A549 (cell line): ENCODE measurements at regions not wholly inside any gene's neighbourhood (a gene's known extent, or its start where the extent isn't known, plus 50 kb on each side); places are given as distances from the start of the nearest gene placed in this dataset.

Experiments
- ATAC-seq, 2 experiments: fragments of 200-7000 bp in 1 of 2; fragments of >200 bp in 1 of 2; cut with Nextera tagmentation in 1 of 2; cut with Tn5 transposase in 1 of 2; 3 replicates each; pipeline versions ENCODE4 v1.8.0 to v1.9.1; 2018 to 2020; ENCODE audit warnings: mild to moderate bottlenecking in 1 of 2, moderate library complexity in 1 of 2
- CTCF ChIA-PET: fragments of 300-600 bp; sonication (Branson Sonifier 250); formaldehyde crosslinking; extraction: SDS; loops from one replicate; lab custom pipeline; 2021; ENCODE audit warnings: antibody characterized with exemption, inconsistent platforms; lab: Yijun Ruan, JAX
- POLR2A ChIA-PET: fragments of 350-600 bp; formaldehyde crosslinking; extraction: SDS; loops from one replicate; lab custom pipeline; 2021; ENCODE audit warnings: antibody characterized with exemption, inconsistent platforms; lab: Yijun Ruan, JAX
- DNase-seq, 2 experiments: peaks; one replicate each; pipeline versions ENCODE4 v3.0.0 to v3.0.0-alpha.2; 2011 to 2016; ENCODE audit warnings: low read depth in 1 of 2, low spot score in 1 of 2
- FAIRE-seq: peaks from 2 replicates; lab custom pipeline; 2011; peaks lifted over from hg19 to GRCh38; lab: Jason Lieb, UNC
- H3K27ac ChIP-seq, 2 experiments: fragments of >200 bp; sonication (Bioruptor Twin); formaldehyde crosslinking; 3 replicates each; pipeline ENCODE4 v1.5.1; 2016 to 2017
- H3K4me1 ChIP-seq: fragments of >200 bp; sonication (Bioruptor Twin); formaldehyde crosslinking; 3 replicates; pipeline ENCODE4 v1.6.1; 2016
- H3K4me2 ChIP-seq: fragments of >200 bp; sonication (Bioruptor Twin); formaldehyde crosslinking; 3 replicates; pipeline ENCODE4 v1.6.1; 2016
- H3K4me3 ChIP-seq: fragments of >200 bp; sonication (Bioruptor Twin); formaldehyde crosslinking; 3 replicates; pipeline ENCODE4 v1.5.1; 2016
- H3K9me3 ChIP-seq: fragments of >200 bp; sonication (Bioruptor Twin); formaldehyde crosslinking; 3 replicates; pipeline ENCODE4 v1.6.1; 2016
- CBX2 ChIP-seq: fragments of 200-600 bp; sonication (generic); IDR thresholded peaks from 2 replicates; pipeline ENCODE4 v1.6.1; 2016; ENCODE audit warnings: low read depth, mild to moderate bottlenecking, borderline replicate concordance
- CHD2 ChIP-seq: fragments of 150-350 bp; IDR thresholded peaks from 2 replicates; pipeline ENCODE4 v1.6.1; 2014; ENCODE audit warnings: low read length; ENCODE audit not compliant: partially characterized antibody
- EP300 ChIP-seq, 2 experiments: fragments of >200 bp; sonication (Bioruptor Twin); formaldehyde crosslinking; IDR thresholded peaks; 2 replicates in 1 of 2; 3 replicates in 1 of 2; pipeline ENCODE4 v1.6.1; 2016 to 2017
- KDM1A ChIP-seq: fragments of 200-600 bp; sonication (generic); IDR thresholded peaks from 2 replicates; pipeline ENCODE4 v1.6.1; 2016; ENCODE audit warnings: low read depth, mild to moderate bottlenecking
- KDM5A ChIP-seq: fragments of 200-600 bp; sonication (generic); IDR thresholded peaks from 2 replicates; pipeline ENCODE4 v1.6.1; 2016; ENCODE audit warnings: antibody characterized with exemption, mild to moderate bottlenecking
- NPAS2 ChIP-seq: fragments of 250-450 bp; sonication (Bioruptor Pico); IDR thresholded peaks from 2 replicates; pipeline ENCODE4 v1.8.0; 2022; ENCODE audit warnings: mild to moderate bottlenecking, moderate library complexity, borderline replicate concordance
- PHF8 ChIP-seq: fragments of 200-600 bp; sonication (generic); IDR thresholded peaks from 2 replicates; pipeline ENCODE4 v1.6.1; 2016; ENCODE audit warnings: low read depth, mild to moderate bottlenecking, antibody characterized with exemption, moderate library complexity, borderline replicate concordance
- RAD21 ChIP-seq, 2 experiments: fragments of >200 bp in 1 of 2; sonication (Bioruptor Twin) in 1 of 2; formaldehyde crosslinking in 1 of 2; IDR thresholded peaks in 1 of 2; conservative IDR thresholded peaks in 1 of 2; 2 replicates in 1 of 2; 3 replicates in 1 of 2; pipeline ENCODE4 v1.6.1; 2012 to 2018; ENCODE audit warnings: inconsistent platforms in 1 of 2
- SREBF2 ChIP-seq: fragments of 450-650 bp; IDR thresholded peaks from 2 replicates; pipeline ENCODE4 v1.6.1; 2014; ENCODE audit warnings: mild to moderate bottlenecking, moderate library complexity
- TP53 ChIP-seq: fragments of 250-450 bp; sonication (Bioruptor Pico); IDR thresholded peaks from 2 replicates; pipeline ENCODE4 v1.5.0; 2021; ENCODE audit warnings: mild to moderate bottlenecking, moderate library complexity
- ZNF302 ChIP-seq: fragments of 250-450 bp; sonication (Bioruptor Pico); IDR thresholded peaks from 2 replicates; pipeline ENCODE4 v1.9.0; 2021; ENCODE audit warnings: inconsistent platforms, mild to moderate bottlenecking, moderate library complexity
- WGBS: methylation state at CpG from one replicate; pipeline ENCODE4 v1.1.6; 2017; ENCODE audit errors: missing lambda C conversion rate; 5-methylcytosine and 5-hydroxymethylcytosine counted together
- TF ChIP-seq, protein P1 (sequence below): fragments of 250-450 bp; sonication (Bioruptor Pico); IDR thresholded peaks from 2 replicates; pipeline ENCODE4 v1.5.0; 2020; ENCODE audit warnings: low read depth, mild to moderate bottlenecking, moderate library complexity
- TF ChIP-seq, protein P2 (sequence below): IDR thresholded peaks from 2 replicates; pipeline ENCODE4 v1.6.1; 2012
- TF ChIP-seq, protein P3 (sequence below): fragments of 250-450 bp; sonication (Bioruptor Pico); IDR thresholded peaks from 2 replicates; pipeline ENCODE4 v1.5.0; 2021; ENCODE audit warnings: mild to moderate bottlenecking, moderate library complexity, borderline replicate concordance

GRCh38 chr5:124521461-124522230 is 224.8 kb downstream of the ZNF608 start:
- ChIA-PET CTCF (no interaction called here), POLR2A (no interaction called here)
- Histone ChIP-seq H3K9me3 (no peaks in the 10 kb centered on the region), H3K4me2 (no peak overlapping the region), H3K4me3 (no peak overlapping the region), H3K27ac (no peak overlapping the region), H3K4me1 (no peaks in the 10 kb centered on the region)
- WGBS: 85% methylated on average over 13 of the region's 34 CpGs
- ATAC-seq: no peak
- TF ChIP-seq, protein P1, sequence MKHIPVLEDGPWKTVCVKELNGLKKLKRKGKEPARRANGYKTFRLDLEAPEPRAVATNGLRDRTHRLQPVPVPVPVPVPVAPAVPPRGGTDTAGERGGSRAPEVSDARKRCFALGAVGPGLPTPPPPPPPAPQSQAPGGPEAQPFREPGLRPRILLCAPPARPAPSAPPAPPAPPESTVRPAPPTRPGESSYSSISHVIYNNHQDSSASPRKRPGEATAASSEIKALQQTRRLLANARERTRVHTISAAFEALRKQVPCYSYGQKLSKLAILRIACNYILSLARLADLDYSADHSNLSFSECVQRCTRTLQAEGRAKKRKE (CRISPR knock-in tag): no peak
- TF ChIP-seq, protein P2, sequence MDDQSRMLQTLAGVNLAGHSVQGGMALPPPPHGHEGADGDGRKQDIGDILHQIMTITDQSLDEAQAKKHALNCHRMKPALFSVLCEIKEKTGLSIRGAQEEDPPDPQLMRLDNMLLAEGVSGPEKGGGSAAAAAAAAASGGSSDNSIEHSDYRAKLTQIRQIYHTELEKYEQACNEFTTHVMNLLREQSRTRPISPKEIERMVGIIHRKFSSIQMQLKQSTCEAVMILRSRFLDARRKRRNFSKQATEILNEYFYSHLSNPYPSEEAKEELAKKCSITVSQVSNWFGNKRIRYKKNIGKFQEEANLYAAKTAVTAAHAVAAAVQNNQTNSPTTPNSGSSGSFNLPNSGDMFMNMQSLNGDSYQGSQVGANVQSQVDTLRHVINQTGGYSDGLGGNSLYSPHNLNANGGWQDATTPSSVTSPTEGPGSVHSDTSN: no peak
- no peak for TF ChIP-seq TP53 (CRISPR knock-in tag)
- no peak for FAIRE-seq
- DNase-seq: no peak

DNA sequence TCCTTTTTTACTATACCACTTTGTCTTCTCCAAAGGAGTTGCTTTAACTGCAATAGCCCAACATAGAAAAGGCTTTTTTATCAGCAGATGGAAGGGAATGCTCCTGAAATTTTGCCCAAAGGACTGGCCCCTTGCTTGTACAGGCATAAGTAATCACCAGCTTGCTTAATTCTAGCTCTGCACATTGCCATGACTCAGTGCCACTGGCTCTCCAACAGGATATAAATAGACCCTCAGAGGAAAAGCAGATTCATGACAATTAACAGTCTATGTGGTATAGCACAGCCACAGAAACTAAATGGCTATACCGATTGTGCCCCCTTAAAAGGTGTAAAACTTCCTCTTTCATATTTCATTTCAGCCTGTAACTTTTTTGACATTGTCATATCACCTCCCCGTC is 227.0 kb downstream of the ZNF608 start:
- DNase-seq (no peak), ATAC-seq (no peak), FAIRE-seq (no peak)
- H3K27ac ChIP-seq: no peak overlapping the region
- TF ChIP-seq KDM5A (no peak), CBX2 (no peak), SREBF2 (no peak), RAD21 (conservative IDR thresholded peaks at IDR 0.05 in 1 of 2, IDR thresholded peaks at IDR 0.05 in 1 of 2) (no peak), TP53 (CRISPR knock-in tag) (no peak), ZNF302 (CRISPR knock-in tag) (no peak), NPAS2 (CRISPR knock-in tag) (no peak), KDM1A (no peak), CHD2 (no peak), PHF8 (no peak)
- TF ChIP-seq, protein P3, sequence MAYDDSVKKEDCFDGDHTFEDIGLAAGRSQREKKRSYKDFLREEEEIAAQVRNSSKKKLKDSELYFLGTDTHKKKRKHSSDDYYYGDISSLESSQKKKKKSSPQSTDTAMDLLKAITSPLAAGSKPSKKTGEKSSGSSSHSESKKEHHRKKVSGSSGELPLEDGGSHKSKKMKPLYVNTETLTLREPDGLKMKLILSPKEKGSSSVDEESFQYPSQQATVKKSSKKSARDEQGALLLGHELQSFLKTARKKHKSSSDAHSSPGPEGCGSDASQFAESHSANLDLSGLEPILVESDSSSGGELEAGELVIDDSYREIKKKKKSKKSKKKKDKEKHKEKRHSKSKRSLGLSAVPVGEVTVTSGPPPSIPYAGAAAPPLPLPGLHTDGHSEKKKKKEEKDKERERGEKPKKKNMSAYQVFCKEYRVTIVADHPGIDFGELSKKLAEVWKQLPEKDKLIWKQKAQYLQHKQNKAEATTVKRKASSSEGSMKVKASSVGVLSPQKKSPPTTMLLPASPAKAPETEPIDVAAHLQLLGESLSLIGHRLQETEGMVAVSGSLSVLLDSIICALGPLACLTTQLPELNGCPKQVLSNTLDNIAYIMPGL (CRISPR knock-in tag): no peak
- no peak overlapping the region for H3K4me3 ChIP-seq
- CTCF ChIA-PET: no interaction called here
- H3K4me2 ChIP-seq: no peak overlapping the region
- WGBS: 59% methylated on average over 2 of the region's 2 CpGs
- POLR2A ChIA-PET: no interaction called here
- H3K9me3 ChIP-seq: no peaks in the 10 kb centered on the region
- H3K4me1 ChIP-seq: no peaks in the 10 kb centered on the region

GRCh38 chr5:124516567-124516966 is 229.9 kb downstream of the ZNF608 start:
- ATAC-seq (no peak), DNase-seq (no peak), FAIRE-seq (no peak)
- H3K4me1 ChIP-seq: no peaks in the 10 kb centered on the region
- POLR2A ChIA-PET: no interaction called here
- 42% methylated on average over 2 of the region's 2 CpGs for WGBS
- CTCF ChIA-PET: no interaction called here
- no peak overlapping the region for H3K4me3 ChIP-seq
- H3K27ac ChIP-seq: no peak overlapping the region
- H3K4me2 ChIP-seq: no peak overlapping the region
- TF ChIP-seq KDM1A: no peak
- no peak for TF ChIP-seq EP300 (IDR thresholded peaks at IDR 0.05)
- no peaks in the 10 kb centered on the region for H3K9me3 ChIP-seq
